Fibroblast of lung (primary cell): ENCODE measurements at regions not wholly inside any gene's neighbourhood (a gene's known extent, or its start where the extent isn't known, plus 50 kb on each side); places are given as distances from the start of the nearest gene placed in this dataset.
"Not testable (repeated sequence)": the region's sequence is repeated elsewhere in the genome, so short reads cannot be mapped to it uniquely, and the experiment has no call there.

Source experiments
- DNase-seq, 2 donors: peaks; one replicate each; pipeline versions ENCODE4 v3.0.0 to v3.0.0-alpha.2; 2010; ENCODE audit warnings: low read depth in 2 of 2
- H2AFZ ChIP-seq: 2 replicates; pipeline ENCODE4 v1.5.1; 2012; ENCODE audit warnings: low read length, control low read depth, inconsistent platforms
- H3K27ac ChIP-seq: 2 replicates; pipeline ENCODE4 v1.5.1; 2011; ENCODE audit warnings: low read length, control low read depth; ENCODE audit not compliant: insufficient read depth
- H3K27me3 ChIP-seq: 2 replicates; pipeline ENCODE4 v1.5.1; 2011; ENCODE audit warnings: mild to moderate bottlenecking, low read length; ENCODE audit not compliant: control insufficient read depth, insufficient read depth
- H3K36me3 ChIP-seq: 2 replicates; pipeline ENCODE4 v1.5.1; 2011; ENCODE audit warnings: low read length; ENCODE audit not compliant: control insufficient read depth, insufficient read depth
- H3K4me1 ChIP-seq: 2 replicates; pipeline ENCODE4 v1.5.1; 2011; ENCODE audit warnings: low read length; ENCODE audit not compliant: control insufficient read depth, insufficient read depth; ENCODE audit errors: extremely low read depth
- H3K4me2 ChIP-seq: 2 replicates; pipeline ENCODE4 v1.5.1; 2011; ENCODE audit warnings: low read length, control low read depth; ENCODE audit not compliant: insufficient read depth; ENCODE audit errors: extremely low read depth
- H3K4me3 ChIP-seq, 4 experiments: fragments of 200-600 bp in 1 of 4; sonication (generic) in 1 of 4; replicated peaks in 1 of 4; 2 replicates each; pipeline ENCODE4 v1.5.1; 2011 to 2016; ENCODE audit warnings: low read length in 4 of 4, low read depth in 3 of 4, mild to moderate bottlenecking in 3 of 4, control low read depth in 2 of 4, inconsistent platforms in 1 of 4, mixed read lengths in 1 of 4; ENCODE audit not compliant: insufficient read depth in 1 of 4; ENCODE audit errors: control extremely low read depth in 1 of 4
- H3K79me2 ChIP-seq: 2 replicates; pipeline ENCODE4 v1.5.1; 2012; ENCODE audit warnings: mild to moderate bottlenecking, low read length, inconsistent platforms; ENCODE audit not compliant: control insufficient read depth, insufficient read depth
- H3K9ac ChIP-seq: 2 replicates; pipeline ENCODE4 v1.5.1; 2011; ENCODE audit warnings: mild to moderate bottlenecking, low read length, control low read depth; ENCODE audit not compliant: insufficient read depth
- H3K9me3 ChIP-seq: 2 replicates; pipeline ENCODE4 v1.5.1; 2012; ENCODE audit warnings: low read depth, low read length; ENCODE audit not compliant: control insufficient read depth, insufficient read depth
- H4K20me1 ChIP-seq: 2 replicates; pipeline ENCODE4 v1.5.1; 2011; ENCODE audit warnings: low read length; ENCODE audit not compliant: control insufficient read depth, insufficient read depth; ENCODE audit errors: extremely low read depth
- EZH2 ChIP-seq: IDR thresholded peaks from 2 replicates; pipeline ENCODE4 v1.5.1; 2012; ENCODE audit warnings: low read length, control low read depth, mild to moderate bottlenecking; ENCODE audit errors: missing control alignments
- TF ChIP-seq, protein P1 (sequence below), 2 donors: IDR thresholded peaks in 1 of 2; conservative IDR thresholded peaks in 1 of 2; 1 replicate in 1 of 2; 2 replicates in 1 of 2; pipeline ENCODE4 v1.5.1; 2011 to 2012; ENCODE audit warnings: low read length in 2 of 2, control low read depth in 1 of 2, inconsistent platforms in 1 of 2, low read depth in 1 of 2, mild to moderate bottlenecking in 1 of 2

DNA sequence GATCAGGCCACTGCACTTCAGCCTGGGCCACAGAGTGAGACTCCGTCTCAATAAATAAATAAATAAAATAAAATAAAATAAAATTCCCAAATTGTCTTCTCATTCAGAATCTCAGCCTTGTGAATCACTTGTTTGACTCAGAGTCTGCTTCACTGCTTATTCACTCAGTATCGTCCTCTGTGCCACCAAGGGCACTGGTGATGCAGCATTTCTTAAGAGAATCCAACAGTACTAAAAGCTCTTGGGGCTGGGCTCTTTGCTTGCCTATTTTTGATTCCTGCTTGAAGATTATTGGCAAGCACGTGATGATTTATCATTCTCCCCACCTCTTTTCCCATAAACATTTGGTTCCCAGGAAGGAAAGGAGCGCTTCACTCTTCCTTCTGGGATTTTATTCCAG lies 54.8 kb upstream of the HMGB1 start:
- no peak overlapping the region for H3K9ac ChIP-seq
- peak; percentile 14 to 77 for DNase-seq
- no peaks in the 10 kb centered on the region for H3K27me3 ChIP-seq
- H4K20me1 ChIP-seq, result no peaks in the 10 kb centered on the region
- no peak overlapping the region for H2AFZ ChIP-seq
- H3K27ac ChIP-seq, result no peak overlapping the region
- TF ChIP-seq, protein P1, sequence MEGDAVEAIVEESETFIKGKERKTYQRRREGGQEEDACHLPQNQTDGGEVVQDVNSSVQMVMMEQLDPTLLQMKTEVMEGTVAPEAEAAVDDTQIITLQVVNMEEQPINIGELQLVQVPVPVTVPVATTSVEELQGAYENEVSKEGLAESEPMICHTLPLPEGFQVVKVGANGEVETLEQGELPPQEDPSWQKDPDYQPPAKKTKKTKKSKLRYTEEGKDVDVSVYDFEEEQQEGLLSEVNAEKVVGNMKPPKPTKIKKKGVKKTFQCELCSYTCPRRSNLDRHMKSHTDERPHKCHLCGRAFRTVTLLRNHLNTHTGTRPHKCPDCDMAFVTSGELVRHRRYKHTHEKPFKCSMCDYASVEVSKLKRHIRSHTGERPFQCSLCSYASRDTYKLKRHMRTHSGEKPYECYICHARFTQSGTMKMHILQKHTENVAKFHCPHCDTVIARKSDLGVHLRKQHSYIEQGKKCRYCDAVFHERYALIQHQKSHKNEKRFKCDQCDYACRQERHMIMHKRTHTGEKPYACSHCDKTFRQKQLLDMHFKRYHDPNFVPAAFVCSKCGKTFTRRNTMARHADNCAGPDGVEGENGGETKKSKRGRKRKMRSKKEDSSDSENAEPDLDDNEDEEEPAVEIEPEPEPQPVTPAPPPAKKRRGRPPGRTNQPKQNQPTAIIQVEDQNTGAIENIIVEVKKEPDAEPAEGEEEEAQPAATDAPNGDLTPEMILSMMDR (conservative IDR thresholded peaks at IDR 0.05 in 1 of 2, IDR thresholded peaks at IDR 0.05 in 1 of 2; ENCODE audit: low read depth in 1 of 2, low read length in 2 of 2), result no peak
- no peak for TF ChIP-seq EZH2
- no peaks in the 10 kb centered on the region for H3K4me1 ChIP-seq
- H3K9me3 ChIP-seq, result no peaks in the 10 kb centered on the region
- H3K4me2 ChIP-seq, result no peak overlapping the region
- H3K36me3 ChIP-seq, result no peaks in the 10 kb centered on the region
- no peak overlapping the region for H3K4me3 ChIP-seq
- H3K79me2 ChIP-seq, result no peaks in the 10 kb centered on the region

DNA sequence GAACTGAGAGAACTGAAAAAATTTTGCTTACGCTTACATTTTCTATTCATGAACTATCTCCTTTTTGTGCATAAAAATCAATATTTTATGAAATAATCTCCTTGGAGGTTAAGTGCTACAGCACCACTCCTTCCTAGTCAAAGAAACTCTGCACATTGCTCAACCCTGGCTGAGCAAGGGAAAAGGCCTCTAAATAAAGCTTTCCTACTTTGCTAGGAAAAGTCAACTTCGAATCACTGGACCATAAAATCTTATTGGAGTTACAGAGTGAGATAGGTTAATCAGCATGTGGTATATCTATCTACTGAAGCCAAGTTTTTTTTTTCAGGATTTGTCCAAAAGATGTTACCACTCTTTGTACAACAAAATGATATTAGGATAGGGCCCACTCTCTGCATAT lies 57.5 kb upstream of the HMGB1 start:
- TF ChIP-seq, protein P1 (conservative IDR thresholded peaks at IDR 0.05 in 1 of 2, IDR thresholded peaks at IDR 0.05 in 1 of 2; ENCODE audit: low read depth in 1 of 2, low read length in 2 of 2), result no peak
- no peak for TF ChIP-seq EZH2
- H3K9ac ChIP-seq, result no peak overlapping the region
- H3K4me1 ChIP-seq, result no peaks in the 10 kb centered on the region
- no peaks in the 10 kb centered on the region for H3K9me3 ChIP-seq
- no peak for DNase-seq
- no peak overlapping the region for H3K4me3 ChIP-seq
- no peaks in the 10 kb centered on the region for H3K79me2 ChIP-seq
- H3K27ac ChIP-seq, result no peak overlapping the region
- H3K4me2 ChIP-seq, result no peak overlapping the region
- no peaks in the 10 kb centered on the region for H4K20me1 ChIP-seq
- no peaks in the 10 kb centered on the region for H3K36me3 ChIP-seq
- H3K27me3 ChIP-seq, result no peaks in the 10 kb centered on the region
- no peak overlapping the region for H2AFZ ChIP-seq

DNA sequence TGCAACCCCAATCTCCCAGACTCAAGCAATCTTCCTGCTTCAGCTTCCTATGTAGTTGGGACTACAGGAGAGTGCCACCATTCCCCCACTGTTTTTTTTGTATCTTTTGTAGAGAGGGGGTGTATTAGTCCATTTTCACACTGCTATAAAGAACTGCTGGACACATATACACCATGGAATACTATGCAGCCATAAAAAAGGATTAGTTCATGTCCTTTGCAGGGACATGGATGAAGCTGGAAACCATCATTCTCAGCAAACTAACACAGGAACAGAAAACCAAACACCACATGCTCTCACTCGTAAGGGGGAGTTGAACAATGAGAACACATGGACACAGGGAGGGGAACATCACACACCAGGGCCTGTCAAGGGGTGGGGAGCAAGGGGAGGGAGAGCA lies 58.1 kb upstream of the HMGB1 start:
- not testable (repeated sequence) for H4K20me1 ChIP-seq, H3K4me3 ChIP-seq, H3K4me1 ChIP-seq, H3K4me2 ChIP-seq, H2AFZ ChIP-seq, H3K79me2 ChIP-seq, H3K9me3 ChIP-seq, H3K9ac ChIP-seq, DNase-seq, H3K36me3 ChIP-seq, H3K27ac ChIP-seq, H3K27me3 ChIP-seq

DNA sequence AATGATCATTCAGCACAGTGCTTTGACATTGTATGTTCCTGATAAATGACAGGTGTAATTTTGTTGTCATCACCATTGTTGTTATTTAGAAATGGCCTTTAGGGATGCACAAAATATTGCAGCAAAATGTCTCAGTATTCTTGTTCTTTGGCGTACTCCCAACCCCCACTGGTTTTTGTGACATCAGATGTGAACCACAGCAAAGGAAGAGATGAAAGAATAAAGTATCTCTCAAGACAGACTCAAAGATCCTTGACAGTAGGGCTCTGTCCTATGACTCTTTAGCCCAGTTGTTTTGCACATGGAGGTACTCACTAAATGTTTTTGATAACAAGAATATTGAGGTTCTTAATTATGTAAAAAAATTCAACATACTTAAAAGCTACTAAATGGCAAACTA lies 59.5 kb upstream of the HMGB1 start:
- not testable (repeated sequence) for H3K9me3 ChIP-seq, H3K27me3 ChIP-seq, H3K36me3 ChIP-seq, H3K79me2 ChIP-seq, H4K20me1 ChIP-seq, H3K27ac ChIP-seq, H3K4me2 ChIP-seq, H2AFZ ChIP-seq, H3K4me1 ChIP-seq, H3K4me3 ChIP-seq, H3K9ac ChIP-seq, DNase-seq
